Activated B cell treated with CpG ODN at 0.5 μM for 24 hours (primary cell): ENCODE measurements at regions not wholly inside any gene's neighbourhood (a gene's known extent, or its start where the extent isn't known, plus 50 kb on each side); places are given as distances from the start of the nearest gene placed in this dataset.
A peak's percentile ranks its signal among the peaks of the same experiment; 100 is the strongest.
"Not testable (repeated sequence)": the region's sequence is repeated elsewhere in the genome, so short reads cannot be mapped to it uniquely, and the experiment has no call there.

Source experiments
- ATAC-seq: fragments of 200-7000 bp; cut with Tn5 transposase; one replicate; pipeline ENCODE4 v1.10.0; 2021; ENCODE audit warnings: low read depth, mild to moderate bottlenecking, moderate library complexity
- CTCF ChIA-PET: fragments of 350-600 bp; sonication (Branson Sonifier 250); formaldehyde crosslinking; loops from one replicate; lab custom pipeline; 2021; ENCODE audit warnings: antibody characterized with exemption; lab: Charles Lee
- POLR2A ChIA-PET: fragments of 350-600 bp; sonication (Branson Sonifier 250); formaldehyde crosslinking; loops from one replicate; lab custom pipeline; 2021; ENCODE audit warnings: antibody characterized with exemption; lab: Charles Lee
- DNase-seq: peaks from one replicate; pipeline ENCODE4 v3.0.0; 2022
- H3K27ac Mint-ChIP-seq: one replicate; pipeline ENCODE4 v1.8.0; 2020; ENCODE audit warnings: mixed read lengths
- H3K27me3 Mint-ChIP-seq: one replicate; pipeline ENCODE4 v1.8.0; 2021; ENCODE audit warnings: mixed read lengths
- H3K36me3 Mint-ChIP-seq: one replicate; pipeline ENCODE4 v1.8.0; 2021; ENCODE audit warnings: low read depth, mixed read lengths
- H3K4me1 Mint-ChIP-seq: one replicate; pipeline ENCODE4 v1.8.0; 2021; ENCODE audit warnings: mixed read lengths
- H3K4me3 Mint-ChIP-seq: one replicate; pipeline ENCODE4 v1.8.0; 2020; ENCODE audit warnings: mild to moderate bottlenecking, mixed read lengths
- H3K9me3 Mint-ChIP-seq: one replicate; pipeline ENCODE4 v1.8.0; 2020; ENCODE audit warnings: mixed read lengths
- intact Hi-C: fragments of 100-400 bp; cut with micrococcal nuclease; formaldehyde crosslinking; loops from one replicate; pipeline ENCODE4 v1.15.1; 2024
- TF ChIP-seq, protein P1 (sequence below): fragments of 200-600 bp; IDR thresholded peaks from one replicate; pipeline ENCODE4 v1.8.0; 2022; ENCODE audit warnings: antibody characterized with exemption, mild to moderate bottlenecking

DNA sequence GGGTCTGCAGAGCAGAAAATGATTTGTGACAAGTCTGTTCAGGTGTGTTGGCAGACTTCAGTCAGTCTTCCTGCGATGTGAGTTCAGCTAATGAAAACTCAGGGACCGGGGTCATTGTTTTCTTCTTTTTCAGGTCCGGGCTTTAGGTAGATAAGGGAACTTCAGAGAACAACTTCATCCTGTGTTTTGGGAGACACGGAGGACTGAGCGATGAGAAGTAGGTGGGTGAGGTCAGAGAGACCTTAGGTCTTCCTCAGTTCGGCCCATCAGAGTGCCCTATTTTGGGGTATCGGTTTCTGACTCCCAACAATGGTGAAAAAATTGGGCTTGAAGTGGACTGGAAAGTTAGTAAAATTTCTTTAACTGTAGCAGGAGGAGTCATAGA, 88.9 kb upstream of the ATF7IP2 start:
- Mint-ChIP-seq H3K27ac (peak overlapping the region; percentile 97), H3K27me3 (no peaks in the 10 kb centered on the region), H3K4me3 (peak overlapping the region; percentile 69), H3K9me3 (peaks cover 9% of the 10 kb centered on the region), H3K4me1 (peaks cover 62% of the 10 kb centered on the region), H3K36me3 (peaks cover 2% of the 10 kb centered on the region)
- TF ChIP-seq, protein P1, sequence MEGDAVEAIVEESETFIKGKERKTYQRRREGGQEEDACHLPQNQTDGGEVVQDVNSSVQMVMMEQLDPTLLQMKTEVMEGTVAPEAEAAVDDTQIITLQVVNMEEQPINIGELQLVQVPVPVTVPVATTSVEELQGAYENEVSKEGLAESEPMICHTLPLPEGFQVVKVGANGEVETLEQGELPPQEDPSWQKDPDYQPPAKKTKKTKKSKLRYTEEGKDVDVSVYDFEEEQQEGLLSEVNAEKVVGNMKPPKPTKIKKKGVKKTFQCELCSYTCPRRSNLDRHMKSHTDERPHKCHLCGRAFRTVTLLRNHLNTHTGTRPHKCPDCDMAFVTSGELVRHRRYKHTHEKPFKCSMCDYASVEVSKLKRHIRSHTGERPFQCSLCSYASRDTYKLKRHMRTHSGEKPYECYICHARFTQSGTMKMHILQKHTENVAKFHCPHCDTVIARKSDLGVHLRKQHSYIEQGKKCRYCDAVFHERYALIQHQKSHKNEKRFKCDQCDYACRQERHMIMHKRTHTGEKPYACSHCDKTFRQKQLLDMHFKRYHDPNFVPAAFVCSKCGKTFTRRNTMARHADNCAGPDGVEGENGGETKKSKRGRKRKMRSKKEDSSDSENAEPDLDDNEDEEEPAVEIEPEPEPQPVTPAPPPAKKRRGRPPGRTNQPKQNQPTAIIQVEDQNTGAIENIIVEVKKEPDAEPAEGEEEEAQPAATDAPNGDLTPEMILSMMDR: no peak
- POLR2A ChIA-PET: interaction anchor here (0.7 to 2.0 kb wide), 5 partner anchors 10 to 89 kb away, joined by 3 to 8 read pairs (median 5); partner anchors contain the start of gene ATF7IP2
- DNase-seq: no peak
- intact Hi-C loops: loop anchor here (1.0 to 10.0 kb wide), 10 partner anchors 16 to 648 kb away; partner anchors contain the start of genes ATF7IP2, CIITA, CLEC16A and DEXI
- ATAC-seq: peak; percentile 29
- CTCF ChIA-PET: interaction anchor here (1.4 kb wide), 1 partner anchor 39 kb away, joined by 6 read pairs; no protein-coding TSS in a partner anchor

- ChIA-PET CTCF (interaction anchor here (1.2 to 1.4 kb wide), 2 partner anchors 40 to 42 kb away, joined by 3 to 6 read pairs; no protein-coding TSS in a partner anchor), POLR2A (interaction anchor here (0.5 to 2.0 kb wide), 7 partner anchors 9 to 439 kb away, joined by 3 to 8 read pairs (median 4); partner anchors contain the start of gene ATF7IP2)
- TF ChIP-seq, protein P1: no peak
- peaks cover 62% of the 10 kb centered on the region for H3K4me1 Mint-ChIP-seq
- peaks cover 2% of the 10 kb centered on the region for H3K36me3 Mint-ChIP-seq
- H3K27me3 Mint-ChIP-seq: no peaks in the 10 kb centered on the region
- intact Hi-C loops: loop anchor here (1.0 to 10.0 kb wide), 10 partner anchors 16 to 647 kb away; partner anchors contain the start of genes ATF7IP2, CIITA, CLEC16A and DEXI
- H3K9me3 Mint-ChIP-seq: peaks cover 9% of the 10 kb centered on the region
- peak; percentile 43 for DNase-seq
- peak overlapping the region; percentile 69 for H3K4me3 Mint-ChIP-seq
- ATAC-seq: peak; percentile 94
- H3K27ac Mint-ChIP-seq: peak overlapping the region; percentile 97
Measured at GRCh38 chr16:10297341-10298006, 88.4 kb upstream of the ATF7IP2 start.

- Mint-ChIP-seq H3K4me3 (no peak overlapping the region), H3K4me1 (peaks cover 42% of the 10 kb centered on the region), H3K36me3 (no peaks in the 10 kb centered on the region), H3K27ac (peak overlapping the region; percentile 24), H3K27me3 (no peaks in the 10 kb centered on the region), H3K9me3 (no peaks in the 10 kb centered on the region)
- DNase-seq (no peak), ATAC-seq (no peak)
- TF ChIP-seq, protein P1: no peak
- intact Hi-C loops: no loop called here
- CTCF ChIA-PET: no interaction called here
- POLR2A ChIA-PET: interaction anchor here (0.5 to 2.8 kb wide), 5 partner anchors 8 to 924 kb away, joined by 3 to 18 read pairs (median 5); partner anchors contain the start of gene CLEC16A
Measured at GRCh38 chr16:10300905-10301304, 85.0 kb upstream of the ATF7IP2 start.

DNA sequence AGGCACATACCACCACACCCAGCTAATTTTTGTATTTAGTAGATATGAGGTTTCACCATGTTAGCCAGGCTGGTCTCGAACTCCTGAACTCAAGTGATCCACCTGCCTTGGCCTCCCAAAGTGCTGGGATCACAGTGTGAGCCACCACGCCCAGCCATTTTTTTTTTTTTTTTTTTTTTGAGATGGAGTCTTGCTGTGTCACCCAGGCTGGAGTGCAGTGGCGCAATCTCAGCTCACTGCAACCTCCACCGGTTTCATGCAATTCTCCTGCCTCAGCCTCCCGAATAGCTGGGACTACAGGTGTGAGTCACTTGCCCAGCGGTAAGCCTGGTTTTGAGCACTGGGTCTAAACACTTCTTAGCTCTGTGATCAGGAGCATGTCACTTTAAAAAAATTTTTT, 84.3 kb upstream of the ATF7IP2 start:
- POLR2A ChIA-PET: interaction anchor here (0.5 to 0.6 kb wide), 3 partner anchors 29 to 923 kb away, joined by 3 to 5 read pairs (median 3); no protein-coding TSS in a partner anchor
- intact Hi-C loops, H3K9me3 Mint-ChIP-seq, CTCF ChIA-PET, H3K4me3 Mint-ChIP-seq, H3K36me3 Mint-ChIP-seq, ATAC-seq, H3K27ac Mint-ChIP-seq, H3K27me3 Mint-ChIP-seq, DNase-seq: not testable (repeated sequence)
- H3K4me1 Mint-ChIP-seq: peaks cover 38% of the 10 kb centered on the region

DNA sequence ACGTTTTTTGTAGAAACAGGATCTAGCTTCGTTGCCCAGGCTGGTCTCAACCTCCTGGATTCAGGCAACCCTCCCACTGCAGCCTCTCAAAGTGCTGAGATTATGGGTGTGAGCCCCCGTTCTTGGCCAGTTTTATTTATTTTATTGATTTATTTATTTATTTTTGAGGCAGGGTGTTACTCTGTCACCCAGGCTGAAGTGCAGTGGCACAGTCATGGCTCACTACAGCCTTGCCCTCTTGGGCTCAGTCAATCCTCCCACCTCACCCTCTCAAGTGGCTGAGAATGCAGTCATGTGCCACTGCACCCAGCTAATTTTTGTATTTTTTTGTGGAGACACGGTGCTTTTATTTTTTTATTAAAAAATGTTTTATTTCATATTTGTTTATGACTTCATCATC, 79.9 kb upstream of the ATF7IP2 start:
- no peak overlapping the region for H3K4me3 Mint-ChIP-seq
- ChIA-PET POLR2A (interaction anchor here (0.7 to 1.9 kb wide), 3 partner anchors 9 to 1529 kb away, joined by 3 to 8 read pairs (median 4); no protein-coding TSS in a partner anchor), CTCF (no interaction called here)
- no peaks in the 10 kb centered on the region for H3K27me3 Mint-ChIP-seq
- no peaks in the 10 kb centered on the region for H3K36me3 Mint-ChIP-seq
- no peak overlapping the region for H3K27ac Mint-ChIP-seq
- DNase-seq (no peak), ATAC-seq (no peak)
- intact Hi-C loops: no loop called here
- no peaks in the 10 kb centered on the region for H3K9me3 Mint-ChIP-seq
- TF ChIP-seq, protein P1: no peak
- peaks cover 7% of the 10 kb centered on the region for H3K4me1 Mint-ChIP-seq
